Stimulated activated CD4-positive, alpha-beta T cell treated with anti-CD3 and anti-CD28 coated beads, Interleukin-15, amount 100 ng/mL, for 24 hours (primary cell): ENCODE measurements at regions not wholly inside any gene's neighbourhood (a gene's known extent, or its start where the extent isn't known, plus 50 kb on each side); places are given as distances from the start of the nearest gene placed in this dataset.

ENCODE experiments used
- DNase-seq: peaks from one replicate; pipeline ENCODE4 v3.0.0-alpha.2; 2020

DNA sequence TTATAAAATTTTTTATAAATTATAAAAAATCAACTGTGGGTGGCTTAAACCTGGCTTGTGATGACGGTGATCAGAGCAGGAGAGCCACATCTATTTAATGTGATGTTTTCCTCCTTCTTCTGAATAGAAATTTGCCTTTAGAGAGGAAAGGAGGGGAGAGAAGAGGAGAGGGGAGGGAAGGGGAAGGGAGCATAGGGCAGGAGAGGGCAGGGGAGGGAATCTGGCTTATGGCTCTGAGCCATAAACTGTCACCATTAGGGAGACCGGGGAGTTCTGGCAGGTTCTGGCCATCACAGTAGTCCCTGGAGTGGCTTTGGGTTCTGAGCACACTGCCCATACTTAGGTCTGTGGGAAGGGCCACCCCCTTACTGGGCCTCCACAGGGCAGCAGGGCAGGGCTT lies 167.8 kb downstream of the ENGASE start:
- DNase-seq: no peak

GRCh38 chr17:79241616-79242015 lies 167.0 kb downstream of the ENGASE start:
- no peak for DNase-seq

DNA sequence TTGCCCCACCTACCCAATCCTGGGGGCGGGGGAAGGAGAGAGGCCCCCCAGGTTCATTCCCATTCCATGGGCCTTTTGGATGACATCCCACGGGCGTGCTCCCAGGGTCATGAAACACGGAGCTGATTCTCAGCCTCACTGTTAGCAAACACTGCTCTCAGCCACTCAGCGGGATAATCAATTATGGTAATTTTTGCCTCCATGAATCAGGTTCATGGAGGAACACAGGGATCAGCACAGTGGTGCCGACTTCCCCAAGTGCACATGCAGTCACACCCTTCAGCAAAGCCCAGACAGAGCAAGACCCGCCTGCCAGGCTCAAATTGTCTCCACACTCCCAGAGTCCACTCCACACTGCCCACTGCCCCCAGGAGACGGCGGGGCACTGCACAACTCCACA lies 164.6 kb downstream of the ENGASE start:
- no peak for DNase-seq

DNA sequence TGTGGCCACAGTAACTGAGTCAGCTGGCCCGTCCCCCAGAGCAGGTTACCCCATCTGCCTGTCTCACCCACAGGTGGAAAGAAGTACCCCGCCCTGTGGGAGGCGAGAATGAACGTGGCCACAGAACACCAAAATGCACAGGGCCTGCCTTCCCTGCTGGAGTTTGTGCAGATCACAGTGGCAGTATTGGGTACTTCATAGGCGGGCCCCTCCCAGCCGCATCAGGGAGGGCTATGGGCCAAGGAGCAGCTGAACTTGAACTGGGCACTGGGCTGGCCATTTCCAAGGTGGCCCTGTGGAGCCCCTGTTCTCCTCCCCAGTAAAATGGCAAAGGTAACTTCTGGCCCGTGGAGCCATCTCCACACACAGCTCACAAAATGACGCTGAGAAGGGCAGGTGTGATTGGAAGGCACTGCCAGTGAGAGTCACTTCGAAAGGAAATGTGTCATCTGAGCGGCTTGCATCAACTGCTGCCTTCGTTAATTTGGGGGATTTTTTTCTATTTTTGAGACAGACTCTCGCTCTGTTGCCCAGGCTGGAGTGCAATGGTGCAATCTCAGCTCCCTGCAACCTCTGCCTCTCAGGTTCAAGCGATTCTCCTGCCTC lies 162.9 kb downstream of the ENGASE start:
- no peak for DNase-seq

DNA sequence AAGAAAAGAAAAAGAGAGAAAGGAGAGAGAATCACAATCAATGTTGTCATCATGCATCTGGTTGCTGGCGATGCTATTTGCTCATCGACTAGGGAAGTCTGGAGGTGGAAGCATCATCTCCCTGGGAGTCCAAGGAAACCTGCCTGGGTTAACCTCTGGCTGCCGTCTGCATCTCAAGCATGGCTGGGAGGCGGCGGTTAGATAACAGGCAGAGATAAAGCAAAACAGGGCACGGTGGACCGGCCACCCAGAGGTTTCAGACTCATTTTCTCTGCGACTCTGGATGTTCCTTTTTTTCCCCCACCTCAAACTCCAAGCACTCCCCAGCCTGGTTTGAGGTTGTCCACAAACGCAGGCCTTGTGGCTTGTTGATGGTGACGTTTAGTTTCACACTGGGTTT lies 161.2 kb downstream of the ENGASE start:
- no peak for DNase-seq

GRCh38 chr17:79233916-79234551 lies 159.4 kb downstream of the ENGASE start:
- no peak for DNase-seq

GRCh38 chr17:79232957-79233356 lies 158.3 kb downstream of the ENGASE start:
- DNase-seq: no peak

DNA sequence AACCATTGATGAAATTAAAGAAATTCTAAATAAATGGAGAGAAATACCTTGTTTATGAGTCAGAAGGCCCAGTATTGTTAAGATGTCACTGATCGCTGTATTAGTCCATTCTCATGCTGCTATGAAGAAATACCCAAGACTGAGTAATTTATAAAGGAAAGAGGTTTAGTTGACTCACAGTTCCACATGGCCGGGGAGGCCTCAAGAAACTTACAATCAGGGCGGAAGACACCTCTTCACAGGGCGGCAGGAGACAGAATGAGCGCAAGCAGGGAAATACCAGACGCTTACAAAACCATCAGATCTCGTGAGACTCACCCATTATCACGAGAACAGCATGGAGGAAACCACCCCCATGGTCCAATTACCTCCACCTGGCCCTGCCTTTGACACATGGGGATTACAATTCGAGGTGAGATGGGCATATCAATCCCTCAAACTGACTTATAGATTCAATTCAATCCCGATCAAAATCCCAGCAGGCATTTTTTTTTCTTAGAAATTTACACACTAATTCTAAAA lies 157.2 kb downstream of the ENGASE start:
- no peak for DNase-seq

GRCh38 chr17:79230576-79230975 lies 156.0 kb downstream of the ENGASE start:
- no peak for DNase-seq

DNA sequence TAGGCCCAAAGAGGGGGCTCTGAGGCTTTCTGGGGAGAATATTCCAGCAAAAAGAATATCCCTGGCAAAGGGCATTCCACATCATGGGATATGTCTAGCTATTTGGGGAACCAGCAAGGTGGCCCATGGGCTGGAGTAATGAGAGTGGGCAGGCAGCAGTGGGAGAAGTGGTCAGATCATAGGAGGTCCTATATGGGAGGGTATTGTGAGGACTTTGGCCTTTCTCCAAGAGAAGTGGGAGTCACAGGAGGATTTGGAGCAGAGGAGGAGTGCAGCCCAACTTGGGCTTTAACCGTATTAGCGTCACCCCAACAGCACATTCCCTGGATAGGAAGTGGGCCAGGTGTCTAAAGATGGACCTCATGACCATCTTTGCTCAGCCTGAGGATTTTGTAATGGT lies 151.4 kb downstream of the ENGASE start:
- no peak for DNase-seq

DNA sequence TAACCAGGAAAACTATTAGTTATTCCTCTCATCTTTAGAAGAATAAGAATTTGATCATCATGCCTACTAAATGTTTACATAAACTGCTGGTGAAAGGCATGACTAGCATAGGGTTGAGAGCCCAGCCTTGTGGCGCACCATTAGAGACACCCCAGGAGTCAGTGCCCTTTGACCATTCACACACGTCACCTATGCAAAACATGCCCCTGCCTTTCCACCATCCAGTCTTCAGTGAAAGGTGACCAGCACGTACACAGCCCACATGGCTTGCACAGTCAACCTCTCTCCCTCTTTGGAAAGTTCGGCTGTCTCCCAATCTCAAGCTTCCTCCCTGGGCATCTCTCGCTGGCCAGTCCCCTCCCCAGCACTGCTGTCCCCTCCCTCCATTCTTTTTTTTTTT lies 150.3 kb downstream of the ENGASE start:
- no peak for DNase-seq

- DNase-seq: no peak
Measured at GRCh38 chr17:79224476-79224875, 149.9 kb downstream of the ENGASE start.

DNA sequence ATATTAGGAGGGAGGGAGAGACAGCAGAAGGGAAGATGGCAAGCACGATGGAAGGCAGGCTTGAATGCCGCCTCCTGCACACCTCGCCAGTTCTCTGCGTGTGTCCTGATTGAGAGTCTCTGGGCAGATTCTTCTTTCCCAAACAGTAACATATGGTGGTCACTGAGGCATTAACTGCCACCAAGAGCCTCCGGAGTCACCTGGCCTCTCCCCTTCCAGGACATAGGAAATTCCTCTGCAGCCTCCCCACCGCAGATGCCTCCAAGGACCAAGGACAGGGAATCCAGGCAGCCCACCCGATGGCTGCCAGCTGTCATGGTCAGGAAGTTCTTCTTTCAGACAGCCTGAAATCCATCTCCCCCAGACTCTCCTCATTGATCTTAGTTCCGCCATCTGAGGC lies 149.3 kb downstream of the ENGASE start:
- no peak for DNase-seq

DNA sequence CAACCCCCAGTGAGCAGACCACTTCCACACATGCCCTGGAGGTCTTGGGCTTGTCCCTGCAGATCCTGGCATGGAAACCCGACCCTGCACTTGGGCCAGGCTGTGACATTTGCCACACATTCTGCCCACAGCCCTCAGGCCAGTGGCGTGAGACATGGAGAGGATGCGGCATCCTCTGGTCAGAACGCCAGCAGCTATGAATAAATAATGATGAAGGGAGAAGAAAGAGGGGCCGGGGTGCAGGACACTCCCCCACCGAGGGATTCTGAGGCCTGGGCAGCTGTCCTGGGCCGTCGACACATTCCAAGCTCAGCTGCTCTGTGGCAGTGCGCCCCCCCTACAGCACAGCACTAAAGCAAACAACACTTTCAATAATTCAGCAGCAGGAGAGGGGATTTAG lies 148.8 kb downstream of the ENGASE start:
- no peak for DNase-seq

- no peak for DNase-seq
Measured at GRCh38 chr17:79221597-79221996, 147.0 kb downstream of the ENGASE start.

DNA sequence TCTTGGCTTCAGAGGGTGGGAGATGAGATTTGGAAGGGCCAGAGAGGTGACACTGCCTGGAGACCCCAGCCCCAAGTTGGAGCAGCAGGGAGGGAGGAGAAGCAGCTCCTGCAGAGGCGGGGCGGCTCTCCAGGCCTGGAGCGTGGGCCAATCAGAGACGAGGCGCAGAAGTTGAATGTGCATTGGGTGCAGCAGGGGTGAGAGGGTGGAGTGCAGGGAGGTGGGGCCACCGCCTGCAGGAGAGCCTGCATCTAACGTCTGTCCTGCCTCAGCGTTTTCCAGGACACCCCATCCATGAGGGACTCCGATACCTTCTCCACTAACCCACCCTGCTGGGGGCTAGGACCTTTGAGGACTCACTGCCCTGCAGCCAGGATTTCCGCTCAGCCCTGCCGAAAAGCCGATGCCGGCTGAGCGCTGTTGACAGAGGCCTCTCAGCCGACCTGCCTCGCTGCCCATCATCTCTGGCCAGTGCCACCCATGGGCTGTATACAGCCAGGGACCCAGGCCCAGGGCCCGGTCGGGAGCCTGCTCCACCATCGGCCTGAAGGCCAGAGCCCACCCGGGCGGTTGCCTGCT lies 146.2 kb downstream of the ENGASE start:
- peak; percentile 41 for DNase-seq

- DNase-seq: peak; percentile 5
Measured at GRCh38 chr17:79220201-79220712, 145.6 kb downstream of the ENGASE start.

- DNase-seq: no peak
Measured at GRCh38 chr17:79219208-79219935, 144.7 kb downstream of the ENGASE start.

GRCh38 chr17:79218825-79219200 lies 144.2 kb downstream of the ENGASE start:
- no peak for DNase-seq

- DNase-seq: no peak
Measured at GRCh38 chr17:79218175-79218824, 143.7 kb downstream of the ENGASE start.

GRCh38 chr17:79217473-79218135 lies 143.0 kb downstream of the ENGASE start:
- no peak for DNase-seq

GRCh38 chr17:79216826-79217225 lies 142.2 kb downstream of the ENGASE start:
- DNase-seq: no peak

GRCh38 chr17:79216391-79216790 lies 141.8 kb downstream of the ENGASE start:
- no peak for DNase-seq
